Cerebellar nuclear complex (tissue), 1 donor: ENCODE measurements at regions not wholly inside any gene's neighbourhood (a gene's known extent, or its start where the extent isn't known, plus 50 kb on each side); places are given as distances from the start of the nearest gene placed in this dataset.
"Not testable (repeated sequence)": the region's sequence is repeated elsewhere in the genome, so short reads cannot be mapped to it uniquely, and the experiment has no call there.

Experiments
- DNase-seq, 2 experiments: peaks; one replicate each; lab custom pipeline; 2025; lab: John Stamatoyannopoulos, UW

GRCh38 chr13:59247171-59247570, 916.6 kb downstream of the DIAPH3 start:
- no peak for DNase-seq

GRCh38 chr13:59250336-59251189, 913.2 kb downstream of the DIAPH3 start:
- DNase-seq = no peak

GRCh38 chr13:59259165-59260000, 904.3 kb downstream of the DIAPH3 start:
- DNase-seq = no peak

GRCh38 chr13:59261928-59262488, 901.7 kb downstream of the DIAPH3 start:
- DNase-seq = no peak

GRCh38 chr13:59263531-59263930, 900.2 kb downstream of the DIAPH3 start:
- no peak for DNase-seq

- DNase-seq = no peak
Measured at GRCh38 chr13:59266478-59267063, 897.2 kb downstream of the DIAPH3 start.

GRCh38 chr13:59269476-59269875, 894.3 kb downstream of the DIAPH3 start:
- no peak for DNase-seq

GRCh38 chr13:59270327-59270726, 893.4 kb downstream of the DIAPH3 start:
- no peak for DNase-seq

GRCh38 chr13:59274958-59275727, 888.6 kb downstream of the DIAPH3 start:
- no peak for DNase-seq

- DNase-seq = no peak
Measured at GRCh38 chr13:59276436-59276835, 887.3 kb downstream of the DIAPH3 start.

- no peak for DNase-seq
Measured at GRCh38 chr13:59277106-59277505, 886.6 kb downstream of the DIAPH3 start.

- no peak for DNase-seq
Measured at GRCh38 chr13:59279028-59279427, 884.7 kb downstream of the DIAPH3 start.

- DNase-seq = no peak
Measured at GRCh38 chr13:59279576-59279975, 884.2 kb downstream of the DIAPH3 start.

GRCh38 chr13:59280297-59280696, 883.4 kb downstream of the DIAPH3 start:
- DNase-seq = no peak

GRCh38 chr13:59281453-59281852, 882.3 kb downstream of the DIAPH3 start:
- no peak for DNase-seq

GRCh38 chr13:59292240-59292639, 871.5 kb downstream of the DIAPH3 start:
- not testable (repeated sequence) for DNase-seq

- DNase-seq = no peak
Measured at GRCh38 chr13:59299584-59299983, 864.1 kb downstream of the DIAPH3 start.

- DNase-seq = no peak
Measured at GRCh38 chr13:59300355-59301173, 863.2 kb downstream of the DIAPH3 start.

- DNase-seq = no peak
Measured at GRCh38 chr13:59301174-59301567, 862.6 kb downstream of the DIAPH3 start.

- no peak for DNase-seq
Measured at GRCh38 chr13:59303433-59303832, 860.3 kb downstream of the DIAPH3 start.

- no peak for DNase-seq
Measured at GRCh38 chr13:59304596-59304995, 859.1 kb downstream of the DIAPH3 start.
